K562 (cell line): ENCODE measurements at regions not wholly inside any gene's neighbourhood (a gene's known extent, or its start where the extent isn't known, plus 50 kb on each side); places are given as distances from the start of the nearest gene placed in this dataset.

Source experiments
- ATAC-seq: fragments of 200-7000 bp; cut with Tn5 transposase; 3 replicates; pipeline ENCODE4 v1.9.1; 2020; ENCODE audit warnings: moderate library complexity
- BruUV-seq: library from RNA; stranded (reverse); fragments of 400-500 nt; replicated peaks from 2 replicates; lab custom pipeline; 2021; lab: Mats Ljungman, UMichigan
- CTCF ChIA-PET: fragments of 300-600 bp; formaldehyde crosslinking; extraction: SDS; loops from one replicate; lab custom pipeline; 2021; ENCODE audit warnings: low intra/inter-chr PET ratio; lab: Yijun Ruan, JAX
- POLR2A ChIA-PET: fragments of 300-600, 350-650 bp; sonication (Branson Sonifier 250); formaldehyde crosslinking; extraction: SDS; loops from one replicate; lab custom pipeline; 2021; ENCODE audit warnings: antibody characterized with exemption, inconsistent platforms; lab: Yijun Ruan, JAX
- DNase-seq, 4 experiments: peaks; one replicate each; pipeline versions ENCODE4 v3.0.0 to v3.0.0-alpha.2; 2011 to 2018; ENCODE audit warnings: low spot score in 3 of 4, mixed read lengths in 3 of 4; ENCODE audit errors: extremely low read depth in 1 of 4
- FAIRE-seq: peaks from 2 replicates; lab custom pipeline; 2011; peaks lifted over from hg19 to GRCh38; lab: Jason Lieb, UNC
- H2AFZ ChIP-seq: 2 replicates; pipeline ENCODE4 v1.6.0; 2011; ENCODE audit warnings: low read depth, low read length, control low read depth, inconsistent platforms
- H3K27ac ChIP-seq: fragments of 200-600 bp; 3 replicates; pipeline ENCODE4 v1.8.0; 2011; ENCODE audit warnings: low read depth, mild to moderate bottlenecking, control low read depth, inconsistent platforms, low read length, moderate library complexity, mixed read lengths; ENCODE audit errors: extremely low read depth
- H3K27me3 ChIP-seq, 2 experiments: fragments of 300-600 bp in 1 of 2; 2 replicates in 1 of 2; 3 replicates in 1 of 2; pipeline versions ENCODE4 v1.6.0 to v1.8.0; 2011; ENCODE audit warnings: inconsistent platforms in 2 of 2, low read length in 2 of 2, mild to moderate bottlenecking in 1 of 2, mixed read lengths in 1 of 2, moderate library complexity in 1 of 2; ENCODE audit not compliant: control insufficient read depth in 2 of 2, insufficient read depth in 2 of 2
- H3K36me3 ChIP-seq: fragments of 300-600 bp; 3 replicates; pipeline ENCODE4 v1.8.0; 2011; ENCODE audit warnings: mild to moderate bottlenecking, low read length, inconsistent platforms; ENCODE audit not compliant: control insufficient read depth, insufficient read depth
- H3K4me1 ChIP-seq, 2 experiments: fragments of 200-600 bp in 1 of 2; replicated peaks in 1 of 2; 2 replicates in 1 of 2; 3 replicates in 1 of 2; pipeline versions ENCODE4 v1.5.1 to v1.8.0; 2011; ENCODE audit warnings: inconsistent platforms in 2 of 2, low read length in 2 of 2, mild to moderate bottlenecking in 1 of 2, mixed read lengths in 1 of 2, moderate library complexity in 1 of 2; ENCODE audit not compliant: control insufficient read depth in 2 of 2, insufficient read depth in 2 of 2
- H3K4me2 ChIP-seq: 2 replicates; pipeline ENCODE4 v1.6.1; 2011; ENCODE audit warnings: low read length, control low read depth, inconsistent platforms, mixed read lengths; ENCODE audit not compliant: insufficient read depth
- H3K4me3 ChIP-seq: fragments of 200-600 bp; sonication (generic), shearing (Covaris generic); 2 replicates; pipeline ENCODE4 v1.5.1; 2016; ENCODE audit warnings: control low read depth, inconsistent platforms
- H3K79me2 ChIP-seq: fragments of 200-600 bp; 3 replicates; pipeline ENCODE4 v1.8.0; 2011; ENCODE audit warnings: low read length, inconsistent platforms; ENCODE audit not compliant: control insufficient read depth, insufficient read depth
- H3K9ac ChIP-seq, 2 experiments: 2 replicates each; pipeline versions ENCODE4 v1.6.0 to v1.6.1; 2011; ENCODE audit warnings: low read depth in 2 of 2, low read length in 2 of 2, control low read depth in 1 of 2, inconsistent platforms in 1 of 2, mild to moderate bottlenecking in 1 of 2, mixed read lengths in 1 of 2; ENCODE audit not compliant: insufficient read depth in 1 of 2
- H3K9me1 ChIP-seq: one replicate; pipeline ENCODE4 v1.6.0; 2011; ENCODE audit warnings: inconsistent platforms, mild to moderate bottlenecking, low read length, moderate library complexity; ENCODE audit not compliant: control insufficient read depth, insufficient read depth
- H3K9me3 ChIP-seq: replicated peaks from 2 replicates; pipeline ENCODE4 v1.5.1; 2011; ENCODE audit warnings: low read depth, low read length, inconsistent platforms; ENCODE audit not compliant: control insufficient read depth, insufficient read depth
- H4K20me1 ChIP-seq: replicated peaks from 2 replicates; pipeline ENCODE4 v1.6.1; 2011; ENCODE audit warnings: low read length, inconsistent platforms, mixed read lengths; ENCODE audit not compliant: control insufficient read depth, insufficient read depth
- BMI1 ChIP-seq: fragments of 150-350 bp; IDR thresholded peaks from 2 replicates; pipeline ENCODE4 v1.6.1; 2014; ENCODE audit warnings: low read length
- KDM4B ChIP-seq, 2 experiments: fragments of 450-650 bp in 1 of 2; sonication (generic) in 1 of 2; IDR thresholded peaks; 2 replicates each; pipeline ENCODE4 v1.6.1; 2016 to 2017; ENCODE audit warnings: borderline replicate concordance in 2 of 2, antibody characterized with exemption in 1 of 2, low read depth in 1 of 2, mild to moderate bottlenecking in 1 of 2
- RAD21 ChIP-seq, 2 experiments: fragments of 250-450 bp in 1 of 2; fragments of 450-650 bp in 1 of 2; sonication (Bioruptor Pico) in 1 of 2; formaldehyde crosslinking in 1 of 2; IDR thresholded peaks in 1 of 2; conservative IDR thresholded peaks in 1 of 2; 2 replicates each; pipeline versions ENCODE4 v1.4.0 to v1.8.0; 2020 to 2022; ENCODE audit warnings: mild to moderate bottlenecking in 2 of 2, moderate library complexity in 1 of 2
- TCF3 ChIP-seq: sonication (generic); formaldehyde crosslinking; IDR thresholded peaks from 2 replicates; pipeline ENCODE4 v1.4.0; 2020; ENCODE audit warnings: mild to moderate bottlenecking, missing genetic modification reagents
- WGBS: fragments of 100-300 bp; shearing (Covaris generic); methylation state at CpG from one replicate; pipeline ENCODE4 v1.1.6; 2016; ENCODE audit warnings: low coverage, mixed read lengths; ENCODE audit not compliant: insufficient coverage; ENCODE audit errors: missing lambda C conversion rate; 5-methylcytosine and 5-hydroxymethylcytosine counted together
- in situ Hi-C: fragments of 300-500 bp; cut with MboI; formaldehyde crosslinking; loops from 4 replicates; pipeline ENCODE4 v1.15.0; 2018; ENCODE audit warnings: inconsistent platforms, mixed read lengths
- intact Hi-C: fragments of 100-400 bp; cut with micrococcal nuclease; formaldehyde crosslinking; loops from 2 replicates; pipeline ENCODE4 v1.14.2; 2022
- TF ChIP-seq, protein P1 (sequence below): sonication (generic); formaldehyde crosslinking; IDR thresholded peaks from 2 replicates; pipeline ENCODE4 v1.5.0; 2020; ENCODE audit warnings: missing genetic modification reagents
- TF ChIP-seq, protein P2 (sequence below): IDR thresholded peaks from 3 replicates; pipeline ENCODE4 v1.6.1; 2011; ENCODE audit warnings: borderline replicate concordance, mild to moderate bottlenecking, moderate library complexity; ENCODE audit not compliant: insufficient read length; ENCODE audit errors: extremely low read depth

DNA sequence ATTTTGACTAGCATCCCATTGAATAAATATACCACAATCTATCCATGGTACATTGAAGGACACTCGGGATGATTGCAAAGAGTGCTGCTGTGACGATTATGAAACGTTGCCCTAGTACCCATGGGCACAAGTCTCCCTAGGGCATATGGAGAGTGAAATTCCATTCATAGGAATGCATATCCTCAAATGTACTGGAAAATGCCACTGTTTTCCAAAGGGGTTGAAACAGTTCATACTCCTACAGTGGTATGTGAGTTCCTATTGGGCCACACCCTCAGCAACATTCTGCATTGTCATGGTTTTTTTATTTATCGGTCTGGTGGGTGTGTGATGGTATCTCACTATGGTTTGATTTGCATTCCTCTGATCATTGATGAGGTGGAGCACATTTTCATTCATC is 130.6 kb downstream of the TWIST2 start:
- Histone ChIP-seq H3K36me3 (no peaks in the 10 kb centered on the region), H3K9ac (no peak overlapping the region), H3K79me2 (no peaks in the 10 kb centered on the region), H3K4me3 (no peak overlapping the region), H3K27ac (no peak overlapping the region), H2AFZ (no peak overlapping the region), H3K27me3 (no peaks in the 10 kb centered on the region), H3K4me1 (no peaks in the 10 kb centered on the region), H3K9me1 (no peaks in the 10 kb centered on the region), H3K4me2 (no peak overlapping the region), H3K9me3 (no peaks in the 10 kb centered on the region), H4K20me1 (no peaks in the 10 kb centered on the region)
- DNase-seq (no peak), ATAC-seq (no peak), FAIRE-seq (no peak)
- POLR2A ChIA-PET: no interaction called here
- CTCF ChIA-PET: no interaction called here
- TF ChIP-seq, protein P1, sequence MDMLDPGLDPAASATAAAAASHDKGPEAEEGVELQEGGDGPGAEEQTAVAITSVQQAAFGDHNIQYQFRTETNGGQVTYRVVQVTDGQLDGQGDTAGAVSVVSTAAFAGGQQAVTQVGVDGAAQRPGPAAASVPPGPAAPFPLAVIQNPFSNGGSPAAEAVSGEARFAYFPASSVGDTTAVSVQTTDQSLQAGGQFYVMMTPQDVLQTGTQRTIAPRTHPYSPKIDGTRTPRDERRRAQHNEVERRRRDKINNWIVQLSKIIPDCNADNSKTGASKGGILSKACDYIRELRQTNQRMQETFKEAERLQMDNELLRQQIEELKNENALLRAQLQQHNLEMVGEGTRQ (CRISPR knock-in tag): no peak
- 0% methylated on average over 4 of the region's 4 CpGs for WGBS
- in situ Hi-C loops: no loop called here
- BruUV-seq: no TSS peak
- intact Hi-C loops: no loop called here

DNA sequence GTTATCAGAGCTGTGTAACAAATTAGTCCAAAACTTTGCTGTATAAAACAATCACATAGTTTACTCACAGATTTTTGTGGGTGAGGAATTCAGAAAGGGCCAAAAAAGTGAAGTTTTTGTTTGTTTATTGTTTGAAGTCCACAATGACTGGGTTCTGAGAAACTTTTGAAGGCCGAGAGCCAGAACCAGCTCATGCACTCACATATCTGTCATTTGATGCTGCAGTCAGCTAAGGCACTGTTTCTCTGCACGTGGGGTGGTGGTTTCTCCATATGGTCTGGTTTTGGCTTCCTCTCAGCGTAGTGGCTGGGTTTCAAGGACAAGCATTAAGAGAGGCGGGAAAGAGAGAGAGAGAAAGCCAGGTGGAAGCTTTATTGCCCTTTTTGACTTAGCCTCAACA is 131.8 kb downstream of the TWIST2 start:
- H3K9me1 ChIP-seq: no peaks in the 10 kb centered on the region
- no peaks in the 10 kb centered on the region for H3K36me3 ChIP-seq
- H3K9ac ChIP-seq: no peak overlapping the region
- intact Hi-C loops: no loop called here
- 0% methylated on average over 4 of the region's 4 CpGs for WGBS
- H2AFZ ChIP-seq: no peak overlapping the region
- no peaks in the 10 kb centered on the region for H3K27me3 ChIP-seq
- no peaks in the 10 kb centered on the region for H3K4me1 ChIP-seq
- H3K4me2 ChIP-seq: no peak overlapping the region
- H3K27ac ChIP-seq: no peak overlapping the region
- CTCF ChIA-PET: no interaction called here
- no peak for DNase-seq
- H4K20me1 ChIP-seq: no peaks in the 10 kb centered on the region
- no TSS peak for BruUV-seq
- no peaks in the 10 kb centered on the region for H3K79me2 ChIP-seq
- H3K4me3 ChIP-seq: no peak overlapping the region
- TF ChIP-seq TCF3 (CRISPR knock-in tag) (no peak), KDM4B (IDR thresholded peaks at IDR 0.05; ENCODE audit: borderline replicate concordance in 2 of 2, low read depth in 1 of 2) (no peak), RAD21 (CRISPR knock-in tag; conservative IDR thresholded peaks at IDR 0.05 in 1 of 2, IDR thresholded peaks at IDR 0.05 in 1 of 2) (no peak), BMI1 (no peak)
- TF ChIP-seq, protein P2, sequence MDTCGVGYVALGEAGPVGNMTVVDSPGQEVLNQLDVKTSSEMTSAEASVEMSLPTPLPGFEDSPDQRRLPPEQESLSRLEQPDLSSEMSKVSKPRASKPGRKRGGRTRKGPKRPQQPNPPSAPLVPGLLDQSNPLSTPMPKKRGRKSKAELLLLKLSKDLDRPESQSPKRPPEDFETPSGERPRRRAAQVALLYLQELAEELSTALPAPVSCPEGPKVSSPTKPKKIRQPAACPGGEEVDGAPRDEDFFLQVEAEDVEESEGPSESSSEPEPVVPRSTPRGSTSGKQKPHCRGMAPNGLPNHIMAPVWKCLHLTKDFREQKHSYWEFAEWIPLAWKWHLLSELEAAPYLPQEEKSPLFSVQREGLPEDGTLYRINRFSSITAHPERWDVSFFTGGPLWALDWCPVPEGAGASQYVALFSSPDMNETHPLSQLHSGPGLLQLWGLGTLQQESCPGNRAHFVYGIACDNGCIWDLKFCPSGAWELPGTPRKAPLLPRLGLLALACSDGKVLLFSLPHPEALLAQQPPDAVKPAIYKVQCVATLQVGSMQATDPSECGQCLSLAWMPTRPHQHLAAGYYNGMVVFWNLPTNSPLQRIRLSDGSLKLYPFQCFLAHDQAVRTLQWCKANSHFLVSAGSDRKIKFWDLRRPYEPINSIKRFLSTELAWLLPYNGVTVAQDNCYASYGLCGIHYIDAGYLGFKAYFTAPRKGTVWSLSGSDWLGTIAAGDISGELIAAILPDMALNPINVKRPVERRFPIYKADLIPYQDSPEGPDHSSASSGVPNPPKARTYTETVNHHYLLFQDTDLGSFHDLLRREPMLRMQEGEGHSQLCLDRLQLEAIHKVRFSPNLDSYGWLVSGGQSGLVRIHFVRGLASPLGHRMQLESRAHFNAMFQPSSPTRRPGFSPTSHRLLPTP: no peak
- in situ Hi-C loops: no loop called here
- no peak for FAIRE-seq
- ATAC-seq: no peak
- POLR2A ChIA-PET: no interaction called here
- no peaks in the 10 kb centered on the region for H3K9me3 ChIP-seq
